HG02943 (cell line): ENCODE measurements at regions not wholly inside any gene's neighbourhood (a gene's known extent, or its start where the extent isn't known, plus 50 kb on each side); places are given as distances from the start of the nearest gene placed in this dataset.

Experiments used
- ATAC-seq: cut with Tn5 transposase; IDR thresholded peaks from one replicate; pipeline ENCODE4 v1.9.1; 2021; ENCODE audit warnings: mild to moderate bottlenecking, low read depth, moderate library complexity; ENCODE audit not compliant: unreplicated experiment

DNA sequence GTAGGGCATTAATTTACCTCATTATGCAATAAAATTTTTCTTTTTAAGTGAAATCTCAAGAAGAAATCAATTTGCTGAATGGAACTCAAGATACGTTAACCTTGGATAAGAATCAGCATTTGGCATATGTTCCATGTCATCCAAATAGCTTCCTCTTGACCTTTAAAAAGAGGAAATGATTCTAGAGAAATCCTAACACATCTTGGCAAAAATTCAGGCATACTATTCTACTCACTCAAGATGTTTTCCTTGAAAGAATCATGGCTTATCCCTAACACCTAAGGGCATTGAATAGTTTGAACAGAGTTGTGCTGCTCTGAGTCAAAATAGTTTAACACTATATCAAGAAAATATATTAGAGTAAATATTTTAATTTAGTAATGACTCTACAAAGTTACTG, 678.0 kb downstream of the EPHA4 start:
- no peak for ATAC-seq

GRCh38 chr2:220899492-220899891, 672.6 kb downstream of the EPHA4 start:
- no peak for ATAC-seq

GRCh38 chr2:220904015-220904414, 668.1 kb downstream of the EPHA4 start:
- ATAC-seq, result no peak

DNA sequence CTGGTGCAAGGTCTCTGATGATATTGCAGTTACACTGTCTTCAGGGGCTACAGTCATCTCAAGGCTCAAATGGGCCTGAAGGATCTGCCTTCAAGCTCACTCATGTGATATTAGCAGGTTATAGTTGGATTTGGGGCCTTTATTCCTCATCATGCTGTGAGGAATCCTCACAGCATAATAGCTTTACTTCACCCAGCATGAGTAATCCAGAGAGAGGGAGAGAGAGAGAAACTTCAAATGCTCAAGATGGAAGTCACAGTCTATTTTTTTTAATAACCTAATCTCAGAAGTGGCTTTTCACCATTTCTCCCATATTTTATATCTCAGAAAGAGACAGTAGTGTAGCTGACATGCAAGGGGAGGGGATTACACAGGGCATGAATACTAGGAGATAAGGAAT, 658.7 kb downstream of the EPHA4 start:
- ATAC-seq, result no peak

GRCh38 chr2:220915092-220915623, 656.9 kb downstream of the EPHA4 start:
- no peak for ATAC-seq

- ATAC-seq, result no peak
Observed at GRCh38 chr2:220916931-220917330, 655.2 kb downstream of the EPHA4 start.

DNA sequence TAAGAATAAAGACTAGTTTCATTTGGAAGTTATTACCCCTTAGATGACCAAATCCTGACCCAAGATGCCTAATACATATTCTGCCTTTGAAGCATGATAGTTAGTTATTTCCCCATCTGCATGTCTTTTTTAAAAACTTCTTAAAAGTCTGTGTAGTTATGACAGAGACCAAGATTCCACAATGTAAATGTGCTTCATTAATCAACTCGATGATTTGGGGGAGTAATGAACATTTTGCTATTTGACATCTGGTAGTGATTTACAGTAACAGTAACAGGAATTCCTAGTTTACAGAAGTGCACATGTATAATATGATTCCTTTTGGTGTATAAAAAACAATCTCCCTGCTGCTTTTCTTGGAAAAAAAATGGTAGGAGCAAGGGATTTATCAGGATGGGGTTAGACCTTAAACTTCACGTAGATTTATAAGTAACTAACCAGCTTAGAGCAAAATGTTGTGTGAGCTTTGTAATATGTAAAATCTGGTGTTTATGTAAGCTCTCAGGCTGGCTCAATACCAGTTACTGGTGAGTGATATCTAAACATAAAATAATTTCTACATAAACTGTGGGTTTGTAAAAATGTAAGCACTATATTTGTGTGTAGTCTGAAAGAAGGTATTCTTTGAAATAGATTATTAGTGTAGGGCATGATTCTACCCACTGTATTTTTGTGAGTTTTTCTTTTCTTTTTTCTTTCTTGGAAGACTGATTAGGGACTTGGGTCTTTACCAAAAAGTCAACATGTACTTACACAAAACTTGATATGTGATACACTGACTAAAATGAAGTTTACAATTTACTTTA, 641.6 kb downstream of the EPHA4 start:
- ATAC-seq, result no peak

DNA sequence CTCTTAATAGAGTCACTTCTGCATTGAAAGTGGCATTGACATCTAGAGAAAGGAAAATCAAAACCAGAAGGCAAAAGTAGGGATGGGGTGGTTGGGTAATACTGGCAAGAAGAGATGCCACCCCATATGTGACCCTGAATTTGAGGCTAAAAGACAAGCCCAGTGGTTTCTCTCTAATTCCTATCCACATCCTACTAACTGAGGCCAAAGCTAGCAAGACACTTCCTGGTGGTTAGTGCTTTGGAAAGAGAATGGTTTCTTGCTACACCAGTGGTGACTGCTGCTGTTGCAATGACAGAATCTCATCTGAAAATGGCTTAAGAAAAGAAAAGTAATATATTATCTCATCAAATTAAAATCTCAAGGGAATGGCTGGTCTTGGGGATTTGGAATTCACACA, 640.6 kb downstream of the EPHA4 start:
- no peak for ATAC-seq

- ATAC-seq, result no peak
Observed at GRCh38 chr2:220932041-220932440, 640.1 kb downstream of the EPHA4 start.

GRCh38 chr2:220935789-220936321, 636.2 kb downstream of the EPHA4 start:
- no peak for ATAC-seq

DNA sequence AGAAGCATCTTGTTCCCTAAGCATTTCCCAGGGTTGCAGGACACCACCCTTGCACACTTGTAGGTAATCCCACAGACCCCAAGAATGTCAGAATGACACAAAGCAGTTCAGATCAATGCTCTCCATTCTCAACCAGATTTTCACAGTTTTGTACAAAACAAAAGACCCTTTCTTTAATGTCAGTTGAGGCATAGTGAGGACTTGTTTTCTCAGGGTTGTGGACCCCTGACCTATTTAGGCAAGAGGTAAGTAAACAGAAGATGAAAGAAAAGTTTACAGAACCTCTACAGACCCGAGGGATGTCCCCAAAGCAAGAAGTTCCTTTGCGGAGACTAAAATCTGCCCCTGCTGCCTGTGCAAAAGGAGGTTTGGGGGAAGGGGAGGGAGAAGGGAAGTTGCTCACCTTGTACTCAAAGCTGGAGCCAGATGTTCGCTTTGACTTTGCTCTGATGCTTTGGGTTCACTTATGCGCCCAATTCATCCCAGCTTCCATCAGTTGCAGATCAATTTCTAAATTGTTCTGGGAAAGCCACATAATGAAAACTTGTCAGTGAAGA, 635.4 kb downstream of the EPHA4 start:
- ATAC-seq, result no peak

GRCh38 chr2:220937245-220937644, 634.9 kb downstream of the EPHA4 start:
- ATAC-seq, result no peak

DNA sequence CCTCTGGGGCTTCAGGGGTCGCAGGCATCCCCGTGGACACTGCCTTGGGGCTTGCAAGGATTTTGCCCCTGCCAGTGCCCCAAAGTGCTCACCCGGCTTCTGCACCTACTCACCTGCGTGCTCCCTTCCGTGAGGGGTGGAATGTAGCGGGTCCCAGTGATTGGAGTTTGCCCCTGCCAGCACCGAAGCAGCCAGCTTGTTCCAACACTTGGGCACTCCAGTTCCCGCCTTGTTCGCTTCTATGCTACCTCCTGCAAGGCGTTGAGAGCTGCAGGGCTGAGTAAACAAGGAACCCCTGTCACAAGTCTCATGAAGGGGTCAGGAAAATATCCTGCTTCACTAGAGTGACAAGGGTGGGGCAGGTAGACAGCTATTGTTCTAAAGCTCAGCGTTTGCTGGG, 631.5 kb downstream of the EPHA4 start:
- ATAC-seq, result no peak

GRCh38 chr2:220941683-220942082, 630.4 kb downstream of the EPHA4 start:
- no peak for ATAC-seq

DNA sequence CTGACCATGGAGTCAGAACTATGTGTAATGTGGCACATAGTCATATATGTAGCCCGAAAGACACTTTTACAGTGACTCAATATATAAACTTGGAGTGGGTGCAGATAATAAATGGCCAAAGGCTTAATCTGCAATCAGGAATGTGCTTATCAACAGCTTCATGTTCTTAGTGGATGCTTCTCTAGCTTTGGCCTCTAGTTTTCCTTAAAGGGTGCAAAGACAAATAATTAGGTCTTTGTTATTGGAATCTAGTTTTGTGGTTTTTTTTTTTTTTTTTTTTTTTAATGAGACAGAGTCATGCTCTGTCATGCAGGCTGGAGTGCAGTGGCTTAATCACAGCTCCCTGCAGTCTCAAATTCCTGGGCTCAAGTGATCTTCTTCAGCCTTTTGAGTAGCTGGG, 625.6 kb downstream of the EPHA4 start:
- ATAC-seq, result no peak

- no peak for ATAC-seq
Observed at GRCh38 chr2:220948579-220948978, 623.5 kb downstream of the EPHA4 start.

DNA sequence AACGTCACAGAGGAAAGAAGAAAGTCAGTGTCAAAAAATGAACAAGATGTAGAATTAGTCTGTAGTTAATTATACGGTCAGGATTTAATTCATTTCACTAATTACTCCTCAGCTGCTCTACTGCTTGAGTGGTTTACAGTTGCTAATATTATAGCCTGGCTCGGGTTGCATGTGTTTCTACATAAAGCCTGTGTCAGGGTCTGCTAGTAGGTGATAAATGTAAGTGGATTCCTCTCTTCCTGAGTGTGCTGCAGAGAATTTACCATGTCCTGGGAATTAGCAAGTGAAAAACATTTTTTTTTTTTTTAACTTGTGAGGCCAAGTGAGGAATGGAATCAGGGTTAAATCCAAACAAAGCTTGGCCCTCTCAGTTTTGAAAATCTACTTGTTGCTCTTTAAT, 622.6 kb downstream of the EPHA4 start:
- no peak for ATAC-seq

- ATAC-seq, result no peak
Observed at GRCh38 chr2:220955776-220956175, 616.3 kb downstream of the EPHA4 start.

DNA sequence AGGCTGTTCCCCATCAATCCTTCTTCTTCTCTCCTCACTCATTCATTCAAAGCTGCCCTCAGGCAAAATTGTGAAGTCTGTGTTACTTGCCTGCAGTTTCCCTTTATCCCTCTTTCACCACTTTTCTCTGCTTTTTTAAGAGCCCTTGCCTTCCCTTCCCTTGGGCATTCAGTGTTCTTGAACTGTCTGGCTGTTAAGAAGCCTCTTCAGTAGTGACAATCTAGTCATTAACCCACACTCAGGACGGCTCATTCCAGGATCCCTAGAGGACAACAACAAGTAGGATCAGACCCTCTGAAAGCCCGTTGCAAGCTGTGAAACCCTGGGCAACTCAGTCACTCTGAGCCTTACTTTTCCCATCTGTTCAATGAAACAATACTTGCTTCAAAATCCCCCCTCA, 615.7 kb downstream of the EPHA4 start:
- no peak for ATAC-seq

GRCh38 chr2:220959391-220959802, 612.7 kb downstream of the EPHA4 start:
- no peak for ATAC-seq

DNA sequence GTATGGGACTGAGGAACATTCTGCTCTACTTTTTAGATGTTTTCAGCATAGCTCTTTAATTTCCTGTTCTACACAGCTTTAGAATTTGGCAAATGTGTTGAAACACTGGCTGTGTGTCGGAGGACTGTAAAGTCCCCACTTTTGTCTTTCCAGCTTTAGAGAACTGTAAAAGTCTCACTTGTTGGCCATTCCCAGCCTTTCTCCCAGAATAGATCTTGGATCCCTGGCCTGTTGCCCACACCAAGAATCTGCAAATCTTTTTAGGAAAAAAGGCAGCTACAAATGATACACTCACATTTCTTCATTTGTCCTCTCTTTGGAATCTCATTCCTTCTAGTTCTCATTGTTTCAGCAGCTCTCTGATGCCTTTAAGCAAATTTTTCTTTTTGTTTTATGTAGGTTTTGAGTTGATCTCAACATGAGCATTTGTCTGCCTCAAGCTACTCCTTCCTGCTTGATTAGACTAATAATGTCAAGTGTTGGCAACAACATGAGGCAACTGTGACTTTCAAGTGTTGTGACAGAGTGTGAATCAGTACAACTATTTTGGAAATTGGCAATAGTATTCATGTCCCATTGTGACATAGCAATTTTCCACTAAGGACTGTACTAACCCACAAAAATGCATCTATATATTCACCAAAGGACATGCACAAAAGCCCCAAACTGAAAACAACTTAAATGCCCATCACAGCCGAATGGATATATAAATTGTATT, 610.8 kb downstream of the EPHA4 start:
- ATAC-seq, result no peak
